ENCODE measurements at regions not wholly inside any gene's neighbourhood (a gene's known extent, or its start where the extent isn't known, plus 50 kb on each side); places are given as distances from the start of the nearest gene placed in this dataset.
"Not testable (repeated sequence)": the region's sequence is repeated elsewhere in the genome, so short reads cannot be mapped to it uniquely, and the experiment has no call there.

- DNase-seq (ENCODE audit: low read depth, low spot score), result no peak
Measured at GRCh38 chrX:13518126-13518525, 51.3 kb upstream of the EGFL6 start.

DNA sequence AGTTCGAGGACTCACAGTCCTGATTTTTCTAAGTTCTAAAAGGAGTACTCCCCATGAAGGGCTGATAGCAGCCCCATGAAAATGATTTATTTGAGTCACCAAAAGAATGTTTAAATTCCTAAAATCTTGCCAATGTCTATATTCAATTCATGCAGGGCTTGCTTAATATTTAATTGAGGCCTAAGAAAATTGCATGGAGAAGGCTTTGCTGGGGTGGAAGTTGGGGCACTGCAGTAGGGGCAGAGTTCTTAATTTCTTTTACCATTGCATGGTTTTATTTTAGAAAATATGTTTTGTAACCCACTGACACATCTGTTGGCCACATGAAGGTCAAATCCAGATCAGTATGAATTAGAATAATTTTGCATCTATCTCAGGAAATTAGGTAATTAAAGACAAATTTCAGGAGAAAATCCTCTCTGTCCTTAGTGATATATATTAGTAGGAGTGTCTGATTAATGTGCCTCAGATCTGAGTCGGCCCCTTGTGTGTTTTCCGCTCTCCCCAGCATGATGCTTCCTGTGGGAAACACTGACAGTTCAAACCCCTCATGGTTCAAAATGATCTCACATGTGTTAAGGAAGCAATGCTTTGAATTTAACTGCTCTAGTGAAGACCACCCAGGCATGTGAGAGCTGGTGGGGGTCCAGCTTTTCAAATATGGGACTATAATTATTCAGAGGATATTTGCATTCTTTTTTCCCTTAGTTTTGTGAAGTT is 54.0 kb upstream of the EGFL6 start:
- no peak for DNase-seq (ENCODE audit: low read depth, low spot score)

- no peak for DNase-seq (ENCODE audit: low read depth, low spot score)
Measured at GRCh38 chrX:13511944-13512330, 57.5 kb upstream of the EGFL6 start.

DNA sequence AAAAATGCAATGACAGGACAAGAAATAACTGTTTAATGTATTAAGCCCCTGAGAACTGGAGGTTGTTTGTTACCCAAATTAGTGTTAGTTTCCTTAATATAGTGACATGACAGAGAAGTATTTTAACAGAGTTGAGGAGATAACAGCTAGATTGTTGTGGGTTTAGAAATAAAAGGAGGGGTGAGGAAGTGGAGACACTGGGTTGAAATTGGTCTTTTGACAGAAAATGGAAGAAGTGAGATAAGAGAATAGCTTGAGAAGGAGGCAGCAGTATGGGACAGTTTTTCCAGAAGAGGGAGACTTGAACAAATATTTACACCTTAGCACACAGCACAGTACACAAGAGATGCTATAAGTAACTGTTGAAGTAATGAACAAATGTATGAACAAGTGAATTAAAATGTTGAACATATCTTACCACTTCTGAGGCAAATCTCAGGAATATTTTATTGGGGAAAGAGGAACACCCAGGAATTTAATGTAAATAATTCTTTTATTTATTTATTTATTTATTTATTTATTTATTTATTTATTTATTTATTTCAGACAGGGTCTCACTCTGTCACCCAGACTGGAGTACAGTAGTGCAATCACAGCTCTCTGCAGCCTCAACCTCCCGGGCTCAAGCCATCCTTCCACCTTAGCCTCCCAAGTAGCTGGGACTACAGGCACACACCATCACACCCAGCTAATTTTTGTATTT is 58.0 kb upstream of the EGFL6 start:
- DNase-seq (ENCODE audit: low read depth, low spot score), result no peak

- no peak for DNase-seq (ENCODE audit: low read depth, low spot score)
Measured at GRCh38 chrX:13507893-13508292, 61.5 kb upstream of the EGFL6 start.

GRCh38 chrX:13506574-13506973 is 62.8 kb upstream of the EGFL6 start:
- DNase-seq (ENCODE audit: low read depth, low spot score), result peak; percentile 11

DNA sequence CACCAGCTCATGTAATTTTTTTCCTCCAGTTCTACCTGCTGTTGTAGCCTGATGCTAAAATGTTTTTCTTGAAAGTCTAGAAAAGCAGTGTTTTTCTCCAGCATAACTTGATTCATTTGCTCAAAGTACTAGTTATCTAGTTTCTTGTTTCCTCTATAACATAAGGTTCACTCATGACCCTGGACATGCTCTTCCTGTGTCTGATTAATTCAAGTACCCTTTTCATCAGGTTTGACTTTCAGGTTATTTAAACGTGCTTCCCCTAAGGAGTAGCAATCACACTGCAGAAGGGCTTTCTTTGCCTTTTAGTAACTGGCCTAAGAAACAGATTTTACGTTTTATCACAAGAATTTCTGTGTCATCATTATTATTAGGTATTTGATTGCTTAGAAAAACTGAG is 66.8 kb upstream of the EGFL6 start:
- DNase-seq (ENCODE audit: low read depth, low spot score), result no peak

DNA sequence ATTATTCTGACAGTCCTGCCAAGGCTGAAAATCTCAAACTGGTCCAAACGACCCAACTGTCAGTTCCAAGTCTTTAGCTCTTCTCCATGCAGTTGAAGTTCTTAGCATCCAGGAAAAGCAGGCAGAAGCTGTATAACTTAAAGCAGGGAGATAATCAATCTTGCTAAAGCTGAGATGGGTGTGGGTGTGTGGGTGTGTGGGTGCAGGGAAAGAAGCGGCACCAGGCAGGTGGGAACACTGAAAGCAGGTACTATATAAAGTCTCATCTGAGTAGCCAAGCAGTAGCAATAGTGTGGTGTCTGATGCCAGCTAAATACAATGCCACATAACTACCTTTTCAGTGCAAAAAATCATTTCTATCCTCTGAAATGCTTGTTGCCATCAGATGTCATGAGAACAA is 69.7 kb upstream of the EGFL6 start:
- no peak for DNase-seq (ENCODE audit: low read depth, low spot score)

DNA sequence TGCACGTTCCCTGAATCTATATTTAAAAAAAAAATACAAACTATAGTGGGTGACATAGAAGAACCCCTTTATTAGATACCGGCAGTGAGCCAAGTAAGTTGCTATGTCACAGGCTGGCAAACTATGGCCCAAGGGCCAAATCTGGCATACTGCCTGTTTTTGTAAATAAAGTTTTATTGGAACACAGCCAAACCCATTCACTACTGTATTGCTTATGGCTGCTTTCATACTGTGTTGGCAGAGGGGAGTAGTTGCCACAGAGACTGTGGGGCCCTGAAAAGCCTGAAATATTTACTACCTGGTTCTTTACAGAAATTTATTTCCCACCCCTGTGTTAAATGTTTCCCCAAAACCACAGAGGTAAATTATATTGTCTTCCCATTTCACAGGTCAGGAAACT is 71.2 kb upstream of the EGFL6 start:
- DNase-seq (ENCODE audit: low read depth, low spot score), result no peak

DNA sequence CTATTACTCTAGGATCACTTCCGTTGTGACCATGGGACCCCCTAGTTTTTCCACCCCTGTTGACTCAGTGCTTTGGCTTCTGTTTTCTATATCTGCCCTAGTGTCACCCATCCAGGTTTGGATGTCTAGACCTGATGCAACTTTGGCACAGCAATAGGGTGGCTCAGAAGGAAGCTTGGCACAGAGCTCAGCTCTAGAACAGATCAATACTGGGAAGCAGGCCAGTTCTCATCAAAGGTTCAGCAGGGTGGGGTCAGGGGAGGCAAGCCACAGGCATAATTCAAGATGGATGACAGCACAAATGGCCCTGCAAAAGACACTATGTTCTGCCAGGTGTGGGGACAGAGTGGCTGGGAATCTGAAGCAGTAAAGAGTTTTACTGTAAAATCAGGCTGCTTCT is 74.2 kb upstream of the EGFL6 start:
- no peak for DNase-seq (ENCODE audit: low read depth, low spot score)

DNA sequence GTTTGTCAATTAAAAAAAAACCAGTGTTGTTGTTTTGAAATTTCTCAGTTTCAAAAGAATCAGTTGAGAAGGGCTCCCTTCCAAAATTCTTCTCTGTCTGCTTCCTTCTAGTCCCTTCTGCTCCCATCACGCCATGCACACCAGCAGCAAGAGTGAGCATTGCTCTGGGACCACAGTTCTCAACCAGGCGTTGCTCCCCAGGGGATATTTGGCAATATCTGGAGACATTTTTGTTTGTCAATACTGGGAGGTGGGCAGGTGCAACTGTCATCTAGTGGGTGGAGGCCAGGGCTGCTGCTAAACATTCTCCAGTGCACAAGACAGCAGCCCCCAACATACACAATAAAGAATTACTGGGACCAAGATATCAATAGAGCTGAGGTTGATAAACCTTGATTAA is 74.8 kb upstream of the EGFL6 start:
- DNase-seq (ENCODE audit: low read depth, low spot score), result no peak

DNA sequence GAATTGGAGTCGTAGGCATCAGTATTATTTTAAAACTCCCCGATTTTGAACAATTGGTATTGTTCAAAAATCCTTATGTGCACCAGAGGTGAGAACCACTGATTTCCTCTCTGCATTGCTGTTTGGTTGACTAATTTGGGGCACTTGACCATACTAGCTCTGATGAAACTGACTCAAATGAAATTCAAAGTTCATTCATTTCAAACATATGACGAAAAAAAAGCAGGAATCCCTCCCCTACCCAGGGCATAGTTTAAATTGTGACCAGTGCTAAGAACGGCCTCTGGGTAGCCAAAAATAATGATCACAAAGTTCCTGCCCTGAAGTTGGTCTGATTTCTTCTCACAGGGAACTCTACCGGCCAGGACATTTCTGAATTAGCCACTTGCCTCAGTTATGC is 75.7 kb upstream of the EGFL6 start:
- DNase-seq (ENCODE audit: low read depth, low spot score), result no peak

DNA sequence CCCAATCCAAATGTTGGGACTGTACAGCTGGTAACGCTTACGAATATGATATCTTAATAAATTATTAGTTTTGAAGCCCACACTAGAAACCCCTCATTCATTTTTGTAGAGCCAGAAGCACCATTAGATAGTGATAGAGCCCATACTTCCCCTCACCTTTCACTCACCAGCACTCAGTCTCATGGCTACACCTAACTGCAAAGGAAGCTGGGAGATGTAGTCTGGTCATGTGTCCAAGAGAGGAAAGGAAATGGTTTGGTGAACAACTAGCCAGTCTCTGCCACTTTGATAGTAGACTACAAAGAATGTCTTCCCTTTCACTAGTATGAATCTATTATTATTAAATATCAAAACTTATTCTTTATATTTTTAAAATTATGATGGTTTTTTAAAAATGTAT is 77.1 kb upstream of the EGFL6 start:
- no peak for DNase-seq (ENCODE audit: low read depth, low spot score)

GRCh38 chrX:13491061-13491460 is 78.3 kb upstream of the EGFL6 start:
- no peak for DNase-seq (ENCODE audit: low read depth, low spot score)

- peak; percentile 8 for DNase-seq (ENCODE audit: low read depth, low spot score)
Measured at GRCh38 chrX:13489454-13489853, 79.9 kb upstream of the EGFL6 start.

- peak; percentile 48 for DNase-seq (ENCODE audit: low read depth, low spot score)
Measured at GRCh38 chrX:13487731-13488505, 81.5 kb upstream of the EGFL6 start.

- DNase-seq (ENCODE audit: low read depth, low spot score), result no peak
Measured at GRCh38 chrX:13485167-13485566, 84.2 kb upstream of the EGFL6 start.

DNA sequence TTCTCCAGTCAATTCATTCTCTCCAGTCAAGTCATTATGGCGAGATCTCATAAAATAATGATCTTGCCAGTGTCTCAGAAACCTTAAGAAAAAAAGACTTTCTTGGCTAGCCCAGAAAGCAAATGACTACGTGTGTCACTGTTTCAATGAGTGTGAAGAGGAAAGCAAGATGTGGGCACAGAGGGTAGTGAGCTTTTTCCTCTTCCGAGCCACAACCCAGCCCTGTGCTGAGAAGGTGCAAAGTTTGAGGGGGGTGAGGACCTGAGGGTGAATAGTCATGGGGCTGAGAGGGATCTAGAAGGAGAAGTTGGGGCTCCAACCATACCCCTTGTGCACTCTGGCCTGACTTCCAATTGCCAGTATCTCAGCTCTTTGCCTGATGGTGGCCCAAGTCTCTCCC is 85.6 kb upstream of the EGFL6 start:
- no peak for DNase-seq (ENCODE audit: low read depth, low spot score)

- DNase-seq (ENCODE audit: low read depth, low spot score), result no peak
Measured at GRCh38 chrX:13482746-13483541, 86.5 kb upstream of the EGFL6 start.

DNA sequence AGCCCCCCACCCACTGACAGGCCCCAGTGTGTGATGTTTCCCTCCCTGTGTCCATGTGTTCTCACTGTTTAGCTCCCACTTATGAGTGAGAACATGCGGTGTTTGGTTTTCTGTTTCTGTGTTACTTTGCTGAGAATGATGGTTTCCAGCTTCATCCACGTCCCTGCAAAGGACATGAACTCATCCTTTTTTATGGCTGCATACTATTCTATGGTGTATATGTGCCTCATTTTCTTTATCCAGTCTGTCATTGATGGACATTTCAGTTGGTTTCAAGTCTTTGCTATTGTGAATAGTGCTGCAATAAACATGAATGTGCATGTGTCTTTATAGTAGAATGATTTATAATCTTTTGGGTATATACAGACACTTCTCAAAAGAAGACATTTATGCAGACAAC is 88.6 kb upstream of the EGFL6 start:
- not testable (repeated sequence) for DNase-seq (ENCODE audit: low read depth, low spot score)

GRCh38 chrX:13479452-13479813 is 90.0 kb upstream of the EGFL6 start:
- DNase-seq (ENCODE audit: low read depth, low spot score), result no peak
